ENCODE measurements at regions not wholly inside any gene's neighbourhood (a gene's known extent, or its start where the extent isn't known, plus 50 kb on each side); places are given as distances from the start of the nearest gene placed in this dataset.
A peak's percentile ranks its signal among the peaks of the same experiment; 100 is the strongest.

- no peak for DNase-seq
- Histone ChIP-seq H3K4me1 (ENCODE audit: insufficient read depth, low read length) (no peaks in the 10 kb centered on the region), H3K36me3 (ENCODE audit: insufficient read depth, low read length) (no peaks in the 10 kb centered on the region), H3K27me3 (ENCODE audit: insufficient read depth, low read length, poor library complexity, severe bottlenecking) (no peaks in the 10 kb centered on the region), H3K27ac (ENCODE audit: low read depth, low read length) (no peak overlapping the region), H3K9me3 (ENCODE audit: low read length) (no peaks in the 10 kb centered on the region), H3K4me3 (ENCODE audit: low read length) (no peak overlapping the region)
- Mint-ChIP-seq H3K27me3 (peaks cover 1 to 11% of the 10 kb centered on the region in 2 donors), H3K4me3 (no peak overlapping the region), H3K36me3 (peaks cover 0 to 2% (median 0%) of the 10 kb centered on the region in 3 donors), H3K4me1 (no peaks in the 10 kb centered on the region), H3K9me3 (no peaks in the 10 kb centered on the region), H3K27ac (no peak overlapping the region)
- CTCF ChIA-PET: interaction anchor here (1.0 kb wide), 1 partner anchor 304 kb away, joined by 3 read pairs; no protein-coding TSS in a partner anchor
- POLR2A ChIA-PET: no interaction called here
Measured at GRCh38 chr20:60253471-60253870, 295.2 kb downstream of the CDH26 start.

- no peaks in the 10 kb centered on the region for H3K36me3 ChIP-seq (ENCODE audit: insufficient read depth, low read length)
- peaks cover 1 to 11% of the 10 kb centered on the region in 2 donors for H3K27me3 Mint-ChIP-seq
- ChIA-PET POLR2A (no interaction called here), CTCF (interaction anchor here (1.6 kb wide), 1 partner anchor 10 kb away, joined by 3 read pairs; no protein-coding TSS in a partner anchor)
- H3K27ac Mint-ChIP-seq: peak overlapping the region in 1 of 8 donors; percentile 7
- H3K4me3 Mint-ChIP-seq: no peak overlapping the region
- H3K4me1 Mint-ChIP-seq: no peaks in the 10 kb centered on the region
- H3K36me3 Mint-ChIP-seq: peaks cover 0 to 2% (median 0%) of the 10 kb centered on the region in 3 donors
- H3K4me3 ChIP-seq (ENCODE audit: low read length): no peak overlapping the region
- DNase-seq: no peak
- no peaks in the 10 kb centered on the region for H3K27me3 ChIP-seq (ENCODE audit: insufficient read depth, low read length, poor library complexity, severe bottlenecking)
- H3K4me1 ChIP-seq (ENCODE audit: insufficient read depth, low read length): no peaks in the 10 kb centered on the region
- no peaks in the 10 kb centered on the region for H3K9me3 Mint-ChIP-seq
- H3K27ac ChIP-seq (ENCODE audit: low read depth, low read length): no peak overlapping the region
- H3K9me3 ChIP-seq (ENCODE audit: low read length): no peaks in the 10 kb centered on the region
Measured at GRCh38 chr20:60254901-60255411, 296.7 kb downstream of the CDH26 start.

- Histone ChIP-seq H3K27me3 (ENCODE audit: insufficient read depth, low read length, poor library complexity, severe bottlenecking) (no peaks in the 10 kb centered on the region), H3K36me3 (ENCODE audit: insufficient read depth, low read length) (no peaks in the 10 kb centered on the region), H3K27ac (ENCODE audit: low read depth, low read length) (no peak overlapping the region), H3K4me3 (ENCODE audit: low read length) (no peak overlapping the region), H3K9me3 (ENCODE audit: low read length) (no peaks in the 10 kb centered on the region), H3K4me1 (ENCODE audit: insufficient read depth, low read length) (no peaks in the 10 kb centered on the region)
- Mint-ChIP-seq H3K36me3 (peaks cover 0 to 2% (median 0%) of the 10 kb centered on the region in 3 donors), H3K27me3 (peaks cover 1 to 7% of the 10 kb centered on the region in 2 donors), H3K4me1 (no peaks in the 10 kb centered on the region), H3K27ac (peak overlapping the region in 1 of 8 donors; percentile 85), H3K4me3 (no peak overlapping the region), H3K9me3 (no peaks in the 10 kb centered on the region)
- DNase-seq: no peak
- CTCF ChIA-PET: interaction anchor here (1.6 kb wide), 1 partner anchor 9 kb away, joined by 3 read pairs; no protein-coding TSS in a partner anchor
- POLR2A ChIA-PET: no interaction called here
Measured at GRCh38 chr20:60255415-60255814, 297.2 kb downstream of the CDH26 start.

GRCh38 chr20:60255866-60256265 lies 297.6 kb downstream of the CDH26 start:
- H3K27ac Mint-ChIP-seq: no peak overlapping the region
- H3K4me3 ChIP-seq (ENCODE audit: low read length): no peak overlapping the region
- no peaks in the 10 kb centered on the region for H3K36me3 ChIP-seq (ENCODE audit: insufficient read depth, low read length)
- H3K27me3 Mint-ChIP-seq: peaks cover 0 to 3% of the 10 kb centered on the region in 2 donors
- ChIA-PET CTCF (interaction anchor here (1.1 to 1.6 kb wide), 2 partner anchors 9 kb away, joined by 3 read pairs; no protein-coding TSS in a partner anchor), POLR2A (no interaction called here)
- H3K4me1 Mint-ChIP-seq: no peaks in the 10 kb centered on the region
- H3K4me3 Mint-ChIP-seq: no peak overlapping the region
- peaks cover 0 to 2% (median 0%) of the 10 kb centered on the region in 3 donors for H3K36me3 Mint-ChIP-seq
- no peak for DNase-seq
- no peaks in the 10 kb centered on the region for H3K27me3 ChIP-seq (ENCODE audit: insufficient read depth, low read length, poor library complexity, severe bottlenecking)
- H3K9me3 Mint-ChIP-seq: no peaks in the 10 kb centered on the region
- H3K27ac ChIP-seq (ENCODE audit: low read depth, low read length): no peak overlapping the region
- H3K4me1 ChIP-seq (ENCODE audit: insufficient read depth, low read length): no peaks in the 10 kb centered on the region
- H3K9me3 ChIP-seq (ENCODE audit: low read length): no peaks in the 10 kb centered on the region

- POLR2A ChIA-PET: no interaction called here
- CTCF ChIA-PET: interaction anchor here (1.1 kb wide), 1 partner anchor 8 kb away, joined by 3 read pairs; no protein-coding TSS in a partner anchor
Measured at GRCh38 chr20:60256811-60257210, 298.6 kb downstream of the CDH26 start.

GRCh38 chr20:60257671-60258070 lies 299.4 kb downstream of the CDH26 start:
- H3K4me1 Mint-ChIP-seq: no peaks in the 10 kb centered on the region
- H3K36me3 ChIP-seq (ENCODE audit: insufficient read depth, low read length): no peaks in the 10 kb centered on the region
- no peak overlapping the region for H3K4me3 ChIP-seq (ENCODE audit: low read length)
- H3K36me3 Mint-ChIP-seq: no peaks in the 10 kb centered on the region
- CTCF ChIA-PET: no interaction called here
- no peak overlapping the region for H3K27ac ChIP-seq (ENCODE audit: low read depth, low read length)
- H3K4me3 Mint-ChIP-seq: no peak overlapping the region
- DNase-seq: no peak
- H3K9me3 ChIP-seq (ENCODE audit: low read length): no peaks in the 10 kb centered on the region
- H3K27me3 Mint-ChIP-seq: peaks cover 0 to 3% of the 10 kb centered on the region in 2 donors
- H3K4me1 ChIP-seq (ENCODE audit: insufficient read depth, low read length): no peaks in the 10 kb centered on the region
- POLR2A ChIA-PET: no interaction called here
- H3K27ac Mint-ChIP-seq: peak overlapping the region in 1 of 8 donors; percentile 93
- H3K27me3 ChIP-seq (ENCODE audit: insufficient read depth, low read length, poor library complexity, severe bottlenecking): no peaks in the 10 kb centered on the region
- H3K9me3 Mint-ChIP-seq: no peaks in the 10 kb centered on the region

More at GRCh38 chr20:60256811-60257210, 298.6 kb downstream of the CDH26 start:
- H3K27me3 ChIP-seq (ENCODE audit: insufficient read depth, low read length, poor library complexity, severe bottlenecking): no peaks in the 10 kb centered on the region
- Mint-ChIP-seq H3K27me3 (peaks cover 0 to 3% of the 10 kb centered on the region in 2 donors), H3K4me1 (no peaks in the 10 kb centered on the region), H3K27ac (no peak overlapping the region), H3K36me3 (peaks cover 0 to 2% (median 0%) of the 10 kb centered on the region in 3 donors), H3K9me3 (no peaks in the 10 kb centered on the region), H3K4me3 (no peak overlapping the region)
- DNase-seq: no peak
- H3K27ac ChIP-seq (ENCODE audit: low read depth, low read length): no peak overlapping the region
- no peaks in the 10 kb centered on the region for H3K4me1 ChIP-seq (ENCODE audit: insufficient read depth, low read length)
- H3K9me3 ChIP-seq (ENCODE audit: low read length): no peaks in the 10 kb centered on the region
- no peaks in the 10 kb centered on the region for H3K36me3 ChIP-seq (ENCODE audit: insufficient read depth, low read length)
- H3K4me3 ChIP-seq (ENCODE audit: low read length): no peak overlapping the region

GRCh38 chr20:60258255-60258863 lies 300.1 kb downstream of the CDH26 start:
- POLR2A ChIA-PET: no interaction called here
- DNase-seq: no peak
- Mint-ChIP-seq H3K4me3 (no peak overlapping the region), H3K9me3 (no peaks in the 10 kb centered on the region), H3K36me3 (no peaks in the 10 kb centered on the region), H3K4me1 (no peaks in the 10 kb centered on the region), H3K27me3 (peaks cover 0 to 3% of the 10 kb centered on the region in 2 donors), H3K27ac (no peak overlapping the region)
- no peak overlapping the region for H3K4me3 ChIP-seq (ENCODE audit: low read length)
- no peaks in the 10 kb centered on the region for H3K27me3 ChIP-seq (ENCODE audit: insufficient read depth, low read length, poor library complexity, severe bottlenecking)
- H3K36me3 ChIP-seq (ENCODE audit: insufficient read depth, low read length): no peaks in the 10 kb centered on the region
- no peaks in the 10 kb centered on the region for H3K9me3 ChIP-seq (ENCODE audit: low read length)
- H3K27ac ChIP-seq (ENCODE audit: low read depth, low read length): no peak overlapping the region
- no peaks in the 10 kb centered on the region for H3K4me1 ChIP-seq (ENCODE audit: insufficient read depth, low read length)
- CTCF ChIA-PET: no interaction called here

- H3K27me3 ChIP-seq (ENCODE audit: insufficient read depth, low read length, poor library complexity, severe bottlenecking): no peaks in the 10 kb centered on the region
- H3K36me3 ChIP-seq (ENCODE audit: insufficient read depth, low read length): no peaks in the 10 kb centered on the region
- H3K4me1 ChIP-seq (ENCODE audit: insufficient read depth, low read length): peaks cover 7% of the 10 kb centered on the region
- Mint-ChIP-seq H3K27me3 (peaks cover 6 to 7% of the 10 kb centered on the region in 2 donors), H3K36me3 (no peaks in the 10 kb centered on the region), H3K4me1 (peaks cover 4 to 5% (median 4%) of the 10 kb centered on the region in 3 donors), H3K9me3 (no peaks in the 10 kb centered on the region), H3K4me3 (no peak overlapping the region), H3K27ac (peak overlapping the region in 1 of 8 donors; percentile 24)
- H3K27ac ChIP-seq (ENCODE audit: low read depth, low read length): no peak overlapping the region
- no peaks in the 10 kb centered on the region for H3K9me3 ChIP-seq (ENCODE audit: low read length)
- POLR2A ChIA-PET: no interaction called here
- CTCF ChIA-PET: interaction anchor here (1.0 to 2.6 kb wide), 2 partner anchors 204 kb away, joined by 3 to 23 read pairs; no protein-coding TSS in a partner anchor
- no peak for DNase-seq
- no peak overlapping the region for H3K4me3 ChIP-seq (ENCODE audit: low read length)
Measured at GRCh38 chr20:60261333-60261732, 303.1 kb downstream of the CDH26 start.
